Thymus (tissue), 11 donors: ENCODE measurements at regions not wholly inside any gene's neighbourhood (a gene's known extent, or its start where the extent isn't known, plus 50 kb on each side); places are given as distances from the start of the nearest gene placed in this dataset.

Experiments
- DNase-seq, 9 donors: peaks; one replicate each; pipeline ENCODE4 v3.0.0-alpha.2; 2013; ENCODE audit warnings: low spot score in 9 of 9, low read depth in 6 of 9, missing footprints in 1 of 9
- H3K27ac ChIP-seq, 2 donors: one replicate each; pipeline ENCODE4 v1.5.1; 2013; ENCODE audit warnings: control low read depth in 1 of 2, low read depth in 1 of 2, low read length in 1 of 2, mild to moderate bottlenecking in 1 of 2, moderate library complexity in 1 of 2
- H3K27me3 ChIP-seq, 2 donors: one replicate each; pipeline ENCODE4 v1.5.1; 2013; ENCODE audit warnings: low read length in 1 of 2; ENCODE audit not compliant: control insufficient read depth in 2 of 2, insufficient read depth in 1 of 2
- H3K36me3 ChIP-seq, 2 donors: one replicate each; pipeline ENCODE4 v1.5.1; 2013; ENCODE audit warnings: low read length in 1 of 2, mild to moderate bottlenecking in 1 of 2, moderate library complexity in 1 of 2; ENCODE audit not compliant: control insufficient read depth in 2 of 2, insufficient read depth in 2 of 2
- H3K4me1 ChIP-seq, 2 donors: one replicate each; pipeline ENCODE4 v1.5.1; 2013; ENCODE audit warnings: low read length in 2 of 2; ENCODE audit not compliant: control insufficient read depth in 2 of 2, insufficient read depth in 2 of 2
- H3K4me3 ChIP-seq, 2 donors: one replicate each; pipeline ENCODE4 v1.5.1; 2013; ENCODE audit warnings: low read length in 2 of 2, control low read depth in 1 of 2, mild to moderate bottlenecking in 1 of 2
- H3K9me3 ChIP-seq, 2 donors: one replicate each; pipeline ENCODE4 v1.5.1; 2013; ENCODE audit warnings: low read length in 1 of 2, mild to moderate bottlenecking in 1 of 2; ENCODE audit not compliant: control insufficient read depth in 2 of 2, insufficient read depth in 1 of 2
- WGBS: extraction: QIAGEN DNeasy Blood & Tissue Kit; methylation state at CpG from one replicate; pipeline ENCODE4 v1.1.7; 2013; 5-methylcytosine and 5-hydroxymethylcytosine counted together
- donor health status: healthy.

GRCh38 chr5:163822548-163822947 is 317.1 kb downstream of the MAT2B start:
- 90% methylated on average over 4 of the region's 4 CpGs for WGBS
- DNase-seq: no peak

GRCh38 chr5:163825661-163826060 is 320.2 kb downstream of the MAT2B start:
- WGBS: 95% methylated on average over 1 of the region's 1 CpG
- H3K36me3 ChIP-seq: no peaks in the 10 kb centered on the region
- H3K4me1 ChIP-seq: no peaks in the 10 kb centered on the region
- H3K27ac ChIP-seq: no peak overlapping the region
- H3K27me3 ChIP-seq: no peaks in the 10 kb centered on the region
- H3K4me3 ChIP-seq: no peak overlapping the region
- no peak for DNase-seq
- peaks cover 0 to 3% of the 10 kb centered on the region in 2 donors for H3K9me3 ChIP-seq

More at GRCh38 chr5:163822548-163822947, 317.1 kb downstream of the MAT2B start:
- Histone ChIP-seq H3K36me3 (no peaks in the 10 kb centered on the region), H3K4me3 (no peak overlapping the region), H3K27me3 (no peaks in the 10 kb centered on the region), H3K27ac (no peak overlapping the region), H3K9me3 (peaks cover 0 to 3% of the 10 kb centered on the region in 2 donors), H3K4me1 (no peaks in the 10 kb centered on the region)

GRCh38 chr5:163826201-163826600 is 320.8 kb downstream of the MAT2B start:
- DNase-seq: no peak
- peaks cover 0 to 3% of the 10 kb centered on the region in 2 donors for H3K9me3 ChIP-seq
- no peaks in the 10 kb centered on the region for H3K4me1 ChIP-seq
- no peak overlapping the region for H3K4me3 ChIP-seq
- WGBS: 98% methylated on average over 3 of the region's 3 CpGs
- H3K27ac ChIP-seq: no peak overlapping the region
- no peaks in the 10 kb centered on the region for H3K36me3 ChIP-seq
- H3K27me3 ChIP-seq: no peaks in the 10 kb centered on the region

GRCh38 chr5:163832155-163832554 is 326.7 kb downstream of the MAT2B start:
- Histone ChIP-seq H3K27me3 (no peaks in the 10 kb centered on the region), H3K36me3 (no peaks in the 10 kb centered on the region), H3K4me1 (no peaks in the 10 kb centered on the region), H3K4me3 (no peak overlapping the region), H3K27ac (no peak overlapping the region), H3K9me3 (no peaks in the 10 kb centered on the region)
- no peak for DNase-seq
- WGBS: 78% methylated on average over 4 of the region's 4 CpGs

GRCh38 chr5:163838738-163839137 is 333.3 kb downstream of the MAT2B start:
- H3K27me3 ChIP-seq: no peaks in the 10 kb centered on the region
- no peaks in the 10 kb centered on the region for H3K4me1 ChIP-seq
- no peaks in the 10 kb centered on the region for H3K9me3 ChIP-seq
- 0% methylated on average over 1 of the region's 1 CpG for WGBS
- no peak overlapping the region for H3K27ac ChIP-seq
- no peak for DNase-seq
- no peak overlapping the region for H3K4me3 ChIP-seq
- no peaks in the 10 kb centered on the region for H3K36me3 ChIP-seq

- WGBS: 85% methylated on average over 1 of the region's 1 CpG
- no peak overlapping the region for H3K4me3 ChIP-seq
- no peak for DNase-seq
- no peaks in the 10 kb centered on the region for H3K4me1 ChIP-seq
- no peaks in the 10 kb centered on the region for H3K9me3 ChIP-seq
- H3K36me3 ChIP-seq: no peaks in the 10 kb centered on the region
- no peaks in the 10 kb centered on the region for H3K27me3 ChIP-seq
- no peak overlapping the region for H3K27ac ChIP-seq
Measured at GRCh38 chr5:163846512-163846911, 341.1 kb downstream of the MAT2B start.

- Histone ChIP-seq H3K27ac (no peak overlapping the region), H3K4me1 (no peaks in the 10 kb centered on the region), H3K27me3 (no peaks in the 10 kb centered on the region), H3K4me3 (no peak overlapping the region), H3K9me3 (peaks cover 0 to 2% of the 10 kb centered on the region in 2 donors), H3K36me3 (no peaks in the 10 kb centered on the region)
- WGBS: 94% methylated on average over 1 of the region's 1 CpG
- DNase-seq: no peak
Measured at GRCh38 chr5:163855754-163856153, 350.3 kb downstream of the MAT2B start.

- Histone ChIP-seq H3K4me3 (no peak overlapping the region), H3K4me1 (no peaks in the 10 kb centered on the region), H3K27ac (no peak overlapping the region), H3K36me3 (no peaks in the 10 kb centered on the region), H3K27me3 (no peaks in the 10 kb centered on the region), H3K9me3 (no peaks in the 10 kb centered on the region)
- 90% methylated on average over 3 of the region's 3 CpGs for WGBS
- no peak for DNase-seq
Measured at GRCh38 chr5:163861670-163862069, 356.3 kb downstream of the MAT2B start.

- WGBS: 83% methylated on average over 2 of the region's 2 CpGs
- no peak for DNase-seq
- Histone ChIP-seq H3K36me3 (no peaks in the 10 kb centered on the region), H3K4me3 (no peak overlapping the region), H3K4me1 (no peaks in the 10 kb centered on the region), H3K9me3 (no peaks in the 10 kb centered on the region), H3K27ac (no peak overlapping the region), H3K27me3 (no peaks in the 10 kb centered on the region)
Measured at GRCh38 chr5:163867324-163867723, 361.9 kb downstream of the MAT2B start.

- DNase-seq: no peak
- 75% methylated on average over 3 of the region's 3 CpGs for WGBS
Measured at GRCh38 chr5:163867738-163868137, 362.3 kb downstream of the MAT2B start.

More at GRCh38 chr5:163867738-163868137, 362.3 kb downstream of the MAT2B start:
- Histone ChIP-seq H3K4me1 (no peaks in the 10 kb centered on the region), H3K27me3 (no peaks in the 10 kb centered on the region), H3K4me3 (no peak overlapping the region), H3K9me3 (no peaks in the 10 kb centered on the region), H3K36me3 (no peaks in the 10 kb centered on the region), H3K27ac (no peak overlapping the region)
